Transverse colon (tissue), 3 donors: ENCODE measurements at regions not wholly inside any gene's neighbourhood (a gene's known extent, or its start where the extent isn't known, plus 50 kb on each side); places are given as distances from the start of the nearest gene placed in this dataset.
"Not testable (repeated sequence)": the region's sequence is repeated elsewhere in the genome, so short reads cannot be mapped to it uniquely, and the experiment has no call there.

Source experiments
- EP300 ChIP-seq: sonication (generic); formaldehyde crosslinking; IDR thresholded peaks from one replicate; pipeline ENCODE4 v1.6.1; 2017; ENCODE audit warnings: antibody characterized with exemption, low read depth
- POLR2A ChIP-seq: fragments of 450-650 bp; IDR thresholded peaks from one replicate; pipeline ENCODE4 v1.6.1; 2016; ENCODE audit warnings: antibody characterized with exemption, mild to moderate bottlenecking, moderate library complexity
- TF ChIP-seq, protein P1 (sequence below), 5 experiments: fragments of 200-600 bp in 3 of 5; fragments of 450-650 bp in 2 of 5; sonication (generic) in 3 of 5; IDR thresholded peaks; 1 replicate in 2 of 5; 2 replicates in 3 of 5; pipeline ENCODE4 v1.5.1; 2016 to 2017; ENCODE audit warnings: antibody characterized with exemption in 5 of 5, inconsistent platforms in 3 of 5, mild to moderate bottlenecking in 2 of 5, moderate library complexity in 1 of 5

GRCh38 chr15:24311692-24312091 lies 363.9 kb upstream of the NPAP1 start:
- not testable (repeated sequence) for TF ChIP-seq EP300, POLR2A
- TF ChIP-seq, protein P1, sequence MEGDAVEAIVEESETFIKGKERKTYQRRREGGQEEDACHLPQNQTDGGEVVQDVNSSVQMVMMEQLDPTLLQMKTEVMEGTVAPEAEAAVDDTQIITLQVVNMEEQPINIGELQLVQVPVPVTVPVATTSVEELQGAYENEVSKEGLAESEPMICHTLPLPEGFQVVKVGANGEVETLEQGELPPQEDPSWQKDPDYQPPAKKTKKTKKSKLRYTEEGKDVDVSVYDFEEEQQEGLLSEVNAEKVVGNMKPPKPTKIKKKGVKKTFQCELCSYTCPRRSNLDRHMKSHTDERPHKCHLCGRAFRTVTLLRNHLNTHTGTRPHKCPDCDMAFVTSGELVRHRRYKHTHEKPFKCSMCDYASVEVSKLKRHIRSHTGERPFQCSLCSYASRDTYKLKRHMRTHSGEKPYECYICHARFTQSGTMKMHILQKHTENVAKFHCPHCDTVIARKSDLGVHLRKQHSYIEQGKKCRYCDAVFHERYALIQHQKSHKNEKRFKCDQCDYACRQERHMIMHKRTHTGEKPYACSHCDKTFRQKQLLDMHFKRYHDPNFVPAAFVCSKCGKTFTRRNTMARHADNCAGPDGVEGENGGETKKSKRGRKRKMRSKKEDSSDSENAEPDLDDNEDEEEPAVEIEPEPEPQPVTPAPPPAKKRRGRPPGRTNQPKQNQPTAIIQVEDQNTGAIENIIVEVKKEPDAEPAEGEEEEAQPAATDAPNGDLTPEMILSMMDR (IDR thresholded peaks at IDR 0.05): not testable (repeated sequence)
